Renal cortex interstitium (tissue), 11 donors: ENCODE measurements at regions not wholly inside any gene's neighbourhood (a gene's known extent, or its start where the extent isn't known, plus 50 kb on each side); places are given as distances from the start of the nearest gene placed in this dataset.
A peak's percentile ranks its signal among the peaks of the same experiment; 100 is the strongest.
"Not testable (repeated sequence)": the region's sequence is repeated elsewhere in the genome, so short reads cannot be mapped to it uniquely, and the experiment has no call there.

Source experiments
- DNase-seq, 11 donors: peaks; one replicate each; pipeline ENCODE4 v3.0.0-alpha.2; 2013; ENCODE audit warnings: low read depth in 9 of 11, low spot score in 4 of 11; ENCODE audit errors: extremely low read depth in 1 of 11

DNA sequence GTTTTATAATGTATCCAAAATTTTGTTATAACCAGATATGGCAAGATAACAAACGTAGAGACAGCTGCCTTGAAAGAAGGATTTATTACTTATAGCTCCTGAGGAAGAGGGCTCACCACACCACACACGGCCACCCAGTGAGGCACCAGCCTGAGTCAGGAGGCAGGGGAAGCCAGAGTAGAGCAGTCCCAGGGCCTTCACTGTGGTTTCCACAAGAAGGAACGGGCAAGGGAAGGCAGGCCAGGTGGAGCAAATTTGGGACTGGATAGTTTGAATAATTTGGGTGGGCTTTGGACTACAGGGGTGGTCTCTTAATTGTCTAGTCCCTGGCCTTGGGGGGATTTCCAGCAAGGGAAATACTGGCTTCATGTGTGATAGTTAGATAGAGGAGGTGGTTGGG lies 72.5 kb downstream of the RRAGC start:
- no peak for DNase-seq

- no peak for DNase-seq
Observed at GRCh38 chr1:38786040-38786436, 73.5 kb downstream of the RRAGC start.

DNA sequence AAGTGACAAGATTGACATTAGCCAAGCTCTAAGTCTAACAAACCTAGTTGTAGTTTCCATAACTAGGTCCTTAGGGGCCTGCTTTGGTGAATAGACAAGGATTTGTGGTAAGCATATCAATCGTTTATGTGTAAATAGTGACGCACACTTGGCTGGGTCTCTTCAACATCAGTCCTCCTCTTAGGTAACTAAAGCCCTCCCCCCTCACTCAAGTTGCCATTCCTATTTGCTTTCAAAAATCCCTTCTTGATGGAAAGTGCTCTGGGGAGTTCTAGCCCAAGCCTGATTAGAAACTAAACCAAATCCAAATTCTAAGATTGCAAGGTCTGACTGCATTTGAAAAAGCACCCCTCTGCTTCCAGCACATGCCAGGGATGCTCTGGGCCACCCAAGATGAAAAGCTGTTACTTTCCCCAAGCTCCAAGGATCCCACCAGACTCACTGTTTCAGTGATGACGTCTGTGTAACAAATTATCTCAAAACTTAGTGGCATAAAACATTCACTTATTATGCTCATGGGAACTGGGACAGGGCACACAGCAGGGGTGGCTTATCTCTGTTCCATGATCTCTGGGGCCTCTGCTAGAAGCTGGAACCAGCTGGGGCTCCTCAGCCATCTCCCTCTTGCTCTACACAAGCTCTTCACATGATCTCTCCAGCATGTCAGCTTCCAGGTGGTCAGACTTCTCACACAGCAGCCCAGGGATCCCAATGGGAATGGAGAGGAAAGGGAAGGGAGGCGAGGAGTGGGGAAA lies 74.1 kb downstream of the RRAGC start:
- no peak for DNase-seq

- DNase-seq: no peak
Observed at GRCh38 chr1:38784452-38785284, 74.9 kb downstream of the RRAGC start.

- peak in 6 of 11 donors; percentile 29 to 66 (median 44) for DNase-seq
Observed at GRCh38 chr1:38783640-38784229, 75.8 kb downstream of the RRAGC start.

DNA sequence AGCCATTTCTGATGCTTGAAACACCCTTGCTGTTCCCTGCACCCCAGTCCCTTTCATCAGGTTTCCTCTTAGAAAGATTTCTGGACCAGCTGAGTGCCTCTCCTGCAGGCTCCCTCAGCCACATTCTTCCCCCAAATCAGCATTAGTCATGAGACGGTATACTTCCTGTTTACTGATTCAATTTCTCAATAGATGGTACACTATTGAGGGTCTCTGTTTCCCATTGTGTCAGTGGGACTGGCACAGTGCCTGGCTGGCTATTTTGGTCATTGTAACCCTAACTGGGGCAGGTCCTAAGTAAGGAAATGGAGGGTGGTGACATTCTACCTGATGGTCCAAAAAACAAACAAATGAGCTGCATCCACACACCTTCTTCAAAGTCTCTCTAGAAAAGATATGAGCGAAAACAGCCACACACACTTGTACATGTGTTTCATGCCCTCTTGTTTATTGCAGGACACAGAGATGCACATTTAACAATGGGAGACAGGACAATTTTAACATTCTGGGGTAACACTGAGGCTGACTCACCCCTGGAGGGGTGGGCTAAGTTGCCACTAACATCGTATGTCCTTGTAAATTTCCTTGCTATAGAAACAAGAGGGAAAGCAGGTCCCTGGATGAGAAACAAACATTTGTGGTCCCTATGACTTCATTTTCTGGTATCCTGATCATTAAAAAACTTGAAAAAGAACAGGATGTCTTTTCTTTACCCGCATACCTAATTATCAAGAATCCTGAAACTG lies 77.5 kb downstream of the RRAGC start:
- DNase-seq: no peak

- no peak for DNase-seq
Observed at GRCh38 chr1:38780133-38780532, 79.4 kb downstream of the RRAGC start.

DNA sequence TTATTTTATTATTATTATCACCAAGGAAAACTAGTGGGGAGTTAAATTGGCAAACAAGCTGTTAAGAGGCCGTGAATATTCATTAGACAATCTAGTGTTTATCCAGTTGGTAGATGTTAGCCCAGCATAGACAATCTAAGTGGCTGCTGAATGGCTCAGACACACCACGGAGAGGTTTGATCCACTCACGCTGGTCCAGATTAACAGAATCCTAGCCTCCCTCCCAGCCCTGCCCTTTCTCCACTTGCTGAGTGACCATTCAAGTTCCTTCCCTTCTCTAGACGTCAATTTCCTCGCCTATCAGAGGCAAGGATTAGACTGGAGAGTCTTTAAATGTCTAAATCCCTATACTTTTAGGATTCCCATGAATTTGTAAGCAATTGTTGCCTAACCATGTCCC lies 80.1 kb downstream of the RRAGC start:
- DNase-seq: no peak

- DNase-seq: no peak
Observed at GRCh38 chr1:38778521-38778920, 81.1 kb downstream of the RRAGC start.

GRCh38 chr1:38778051-38778450 lies 81.5 kb downstream of the RRAGC start:
- DNase-seq: no peak

GRCh38 chr1:38777464-38777957 lies 82.1 kb downstream of the RRAGC start:
- no peak for DNase-seq

DNA sequence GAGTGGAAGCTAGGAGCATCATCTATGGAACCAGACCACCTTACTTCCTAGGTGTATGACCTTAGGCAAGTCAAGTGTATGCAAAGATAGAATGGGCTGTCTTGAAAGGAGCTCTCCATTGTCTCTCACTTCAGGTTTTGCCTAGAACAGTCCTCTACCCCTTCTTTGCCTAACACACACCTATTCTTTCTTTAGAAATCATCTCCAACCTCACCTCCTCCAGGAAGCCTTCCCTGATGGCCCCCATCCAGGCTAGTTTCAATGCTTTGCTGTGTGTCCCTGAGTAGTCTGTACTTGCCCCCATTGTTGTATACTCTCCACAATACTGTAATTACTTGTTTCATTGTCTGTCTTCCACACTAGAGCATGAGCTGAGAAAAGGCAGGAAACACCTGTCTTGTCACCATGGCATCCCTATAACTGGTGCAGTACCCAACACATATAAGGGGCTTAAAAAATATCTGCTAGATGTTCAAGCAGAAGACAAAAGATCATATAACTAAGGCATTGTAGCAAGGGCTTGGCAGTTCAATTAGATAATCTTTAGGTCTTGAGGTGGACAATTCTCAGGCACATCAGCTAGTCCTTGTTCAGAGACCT lies 83.0 kb downstream of the RRAGC start:
- DNase-seq: no peak

DNA sequence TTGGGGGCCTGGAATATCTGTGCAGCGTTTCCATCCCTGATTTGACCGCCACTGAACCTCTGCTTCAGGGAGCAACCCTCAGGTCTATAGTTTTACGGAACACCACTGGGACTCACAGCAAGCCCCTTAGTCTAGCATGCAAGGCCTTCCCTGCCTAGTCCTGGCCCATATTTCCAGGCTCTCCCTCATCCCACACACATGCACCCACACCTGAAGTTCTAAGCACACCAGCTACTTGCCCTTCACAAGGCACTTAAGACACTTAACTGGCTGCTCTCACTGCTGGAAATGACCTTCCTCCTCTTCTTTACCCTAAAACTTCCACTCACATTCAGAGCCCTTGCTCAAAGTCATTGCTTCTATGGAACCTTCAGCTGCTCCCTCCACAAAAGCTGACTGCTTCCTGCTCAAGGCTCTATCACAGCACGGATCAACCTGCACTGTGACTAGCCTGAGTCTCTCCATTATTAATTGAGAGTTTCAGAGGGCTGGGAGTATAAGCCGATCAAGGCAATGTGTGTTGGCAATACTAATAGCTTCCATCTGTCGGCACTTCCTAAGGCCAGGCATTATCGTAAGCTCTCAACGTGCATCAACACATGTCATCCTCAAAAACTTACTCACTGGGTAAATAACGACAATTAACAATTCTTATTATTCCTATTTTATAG lies 84.3 kb downstream of the RRAGC start:
- DNase-seq: no peak

DNA sequence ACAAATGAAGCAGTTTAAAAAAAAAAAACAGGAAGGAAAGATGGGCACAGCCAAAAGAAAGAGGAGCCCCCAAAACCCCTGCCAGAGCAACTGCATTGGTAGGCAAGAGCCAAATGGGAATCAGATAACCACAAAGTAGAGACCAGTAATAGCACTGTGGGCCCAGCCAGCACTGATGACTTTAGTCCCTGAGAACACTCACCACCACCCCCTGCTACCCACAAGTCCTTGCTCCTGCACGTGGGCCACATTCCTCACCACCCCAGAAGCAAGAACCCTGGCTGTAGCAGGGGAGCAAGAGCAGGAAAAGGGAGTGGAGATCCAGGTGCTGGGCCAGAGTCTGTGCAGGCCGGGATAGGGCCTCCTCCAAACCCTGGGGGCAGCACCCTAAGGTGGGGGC lies 86.1 kb downstream of the RRAGC start:
- DNase-seq: no peak

DNA sequence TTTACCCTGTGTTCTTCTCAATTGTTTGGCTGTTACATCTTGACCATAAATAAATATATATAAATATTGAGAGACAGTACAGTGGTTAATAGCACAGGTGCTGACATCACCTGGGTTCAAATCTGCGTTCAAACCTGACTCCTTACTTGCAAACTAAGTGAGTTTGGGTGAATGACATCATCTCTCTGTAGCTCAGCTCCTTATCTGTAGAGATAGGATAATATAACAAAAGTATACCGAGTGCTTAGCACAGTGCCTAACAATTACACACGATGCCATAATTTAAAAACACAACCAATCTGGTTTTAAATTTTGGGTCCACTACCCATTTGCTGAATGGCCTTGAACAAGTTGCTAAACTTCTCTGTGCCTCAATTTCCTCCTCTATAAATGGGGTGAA lies 86.6 kb downstream of the RRAGC start:
- DNase-seq: no peak

DNA sequence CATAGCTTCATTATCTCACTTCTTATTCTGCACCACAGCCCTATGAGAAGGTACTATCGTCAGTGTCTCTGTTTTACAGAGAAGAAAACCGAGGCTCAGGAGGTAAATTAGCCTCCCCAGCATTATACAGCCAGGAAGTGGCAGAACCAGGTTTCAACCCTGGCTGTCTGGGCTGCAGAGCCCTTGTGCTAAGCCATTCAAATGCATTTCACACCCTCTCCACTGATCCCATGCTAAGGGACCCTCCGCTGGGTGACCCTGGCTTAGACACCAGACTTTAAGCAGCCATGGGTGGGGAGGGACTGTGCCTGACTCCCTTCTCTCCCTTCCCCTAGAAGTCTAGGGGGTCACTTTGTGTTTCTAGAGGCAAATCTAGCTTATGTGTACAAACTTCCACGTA lies 87.5 kb downstream of the RRAGC start:
- DNase-seq: no peak

GRCh38 chr1:38770516-38771173 lies 88.9 kb downstream of the RRAGC start:
- not testable (repeated sequence) for DNase-seq

DNA sequence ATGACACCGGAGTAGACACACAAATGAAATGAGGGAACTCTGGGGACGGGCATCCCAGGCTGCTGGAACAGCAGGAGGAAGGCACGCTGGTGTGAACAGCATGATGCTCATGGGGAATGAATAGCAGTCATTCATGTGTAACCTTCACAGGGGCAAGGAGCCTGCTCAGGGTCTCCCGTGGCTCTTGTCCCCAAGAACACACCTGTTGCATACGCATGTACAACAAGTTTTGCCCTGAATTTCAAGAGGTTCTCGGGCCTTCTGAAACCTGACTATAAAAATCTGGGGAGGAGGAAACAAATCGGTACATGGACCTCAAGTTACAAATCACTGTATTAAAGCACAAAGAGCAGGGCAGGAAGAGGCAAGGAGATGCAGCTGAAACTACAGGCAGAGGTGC lies 93.4 kb downstream of the RRAGC start:
- no peak for DNase-seq
